Activated CD8-positive, alpha-beta T cell treated with anti-CD3 and anti-CD28 coated beads, Interleukin-2, amount 10 ng/mL, durations not matched to agents 7 days and 5 days (primary cell): ENCODE measurements at regions not wholly inside any gene's neighbourhood (a gene's known extent, or its start where the extent isn't known, plus 50 kb on each side); places are given as distances from the start of the nearest gene placed in this dataset.

Experiments used
- ATAC-seq: fragments of 150-1000 bp; cut with Tn5 transposase; one replicate; pipeline ENCODE4 v1.10.0; 2021; ENCODE audit warnings: moderate library complexity
- CTCF ChIA-PET: fragments of 350-600 bp; sonication (Branson Sonifier 250); formaldehyde crosslinking; loops from one replicate; lab custom pipeline; 2021; ENCODE audit warnings: antibody characterized with exemption; lab: Charles Lee
- POLR2A ChIA-PET: fragments of 350-600 bp; sonication (Branson Sonifier 250); formaldehyde crosslinking; loops from one replicate; lab custom pipeline; 2021; ENCODE audit warnings: antibody characterized with exemption; lab: Charles Lee
- DNase-seq: peaks from one replicate; pipeline ENCODE4 v3.0.0-alpha.2; 2020
- H3K27ac Mint-ChIP-seq: one replicate; pipeline ENCODE4 v1.8.0; 2021; ENCODE audit warnings: mild to moderate bottlenecking, mixed read lengths
- H3K27me3 Mint-ChIP-seq: one replicate; pipeline ENCODE4 v1.8.0; 2021; ENCODE audit warnings: low read depth, mixed read lengths
- H3K36me3 Mint-ChIP-seq: one replicate; pipeline ENCODE4 v1.8.0; 2021; ENCODE audit warnings: low read depth, mixed read lengths
- H3K4me1 Mint-ChIP-seq: one replicate; pipeline ENCODE4 v1.8.0; 2021; ENCODE audit warnings: low read depth, mixed read lengths
- H3K4me3 Mint-ChIP-seq: one replicate; pipeline ENCODE4 v1.8.0; 2021; ENCODE audit warnings: mild to moderate bottlenecking, mixed read lengths
- H3K9me3 Mint-ChIP-seq: one replicate; pipeline ENCODE4 v1.8.0; 2022; ENCODE audit warnings: mixed read lengths; ENCODE audit not compliant: insufficient read depth

GRCh38 chr7:115229401-115230105, 307.7 kb downstream of the MDFIC start:
- Mint-ChIP-seq H3K27me3 (peaks cover 6% of the 10 kb centered on the region), H3K36me3 (no peaks in the 10 kb centered on the region), H3K4me1 (peaks cover 5% of the 10 kb centered on the region), H3K27ac (no peak overlapping the region), H3K9me3 (no peaks in the 10 kb centered on the region), H3K4me3 (no peak overlapping the region)
- ATAC-seq: no peak
- DNase-seq: no peak
- ChIA-PET CTCF (no interaction called here), POLR2A (no interaction called here)

DNA sequence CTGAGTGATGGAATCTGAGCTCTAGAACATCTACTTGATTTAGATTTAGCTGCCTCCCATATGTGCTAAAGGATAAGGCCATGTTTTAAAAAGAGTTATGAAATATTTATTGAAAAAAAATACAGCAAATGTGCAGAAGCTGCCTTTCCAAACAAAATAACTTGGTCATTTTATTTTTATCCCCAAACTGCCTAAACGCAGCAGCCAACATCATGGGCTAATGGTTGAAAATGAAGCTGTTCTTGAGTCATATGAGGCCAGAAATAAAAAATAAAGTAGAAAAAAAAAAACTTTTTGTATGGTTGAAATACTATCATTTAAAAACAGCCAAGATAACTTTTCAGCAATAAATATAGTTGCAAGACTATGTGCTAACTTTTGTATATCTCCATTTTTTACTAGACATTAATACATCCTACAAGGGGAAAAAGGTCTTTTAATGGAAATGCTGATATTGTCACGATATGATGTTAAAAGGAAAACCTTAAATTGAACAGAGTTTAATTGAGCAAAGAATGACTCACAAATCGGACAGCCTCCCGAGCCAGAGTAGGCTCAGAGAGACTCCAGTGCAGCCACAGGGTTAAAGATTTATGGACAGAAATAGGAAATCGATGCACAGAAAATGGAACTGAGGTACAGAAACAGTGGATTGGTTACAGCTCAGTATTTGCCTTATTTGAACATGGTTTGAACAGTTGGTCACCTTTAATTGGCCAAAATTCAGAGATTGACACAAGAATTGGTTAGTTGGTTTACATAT, 305.8 kb downstream of the MDFIC start:
- no peak for DNase-seq
- H3K27ac Mint-ChIP-seq: no peak overlapping the region
- ATAC-seq: no peak
- H3K36me3 Mint-ChIP-seq: no peaks in the 10 kb centered on the region
- POLR2A ChIA-PET: no interaction called here
- peaks cover 9% of the 10 kb centered on the region for H3K27me3 Mint-ChIP-seq
- CTCF ChIA-PET: interaction anchor here (0.6 kb wide), 1 partner anchor 303 kb away, joined by 3 read pairs; no protein-coding TSS in a partner anchor
- no peak overlapping the region for H3K4me3 Mint-ChIP-seq
- peaks cover 5% of the 10 kb centered on the region for H3K4me1 Mint-ChIP-seq
- H3K9me3 Mint-ChIP-seq: no peaks in the 10 kb centered on the region

DNA sequence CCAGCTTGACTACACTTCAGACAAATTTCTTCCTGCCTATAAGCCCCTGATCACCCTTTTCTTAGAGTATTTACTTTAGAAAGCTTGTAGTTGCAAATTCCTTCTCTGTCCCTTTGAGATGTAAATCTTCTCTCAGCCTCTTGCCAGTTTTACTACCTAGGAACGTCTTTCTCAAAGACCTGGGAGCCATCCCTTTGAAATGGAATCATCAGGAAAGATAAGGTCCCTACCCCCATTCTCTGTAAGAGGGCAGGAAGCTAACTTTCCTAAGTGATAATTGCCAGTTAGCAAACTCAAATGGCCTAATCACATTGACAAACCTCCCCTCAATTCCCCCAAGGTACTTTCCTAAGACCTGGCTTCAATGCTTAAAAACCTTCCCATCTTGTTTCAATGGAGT, 304.5 kb downstream of the MDFIC start:
- Mint-ChIP-seq H3K36me3 (no peaks in the 10 kb centered on the region), H3K27ac (no peak overlapping the region), H3K4me3 (no peak overlapping the region), H3K4me1 (peaks cover 5% of the 10 kb centered on the region), H3K27me3 (peaks cover 9% of the 10 kb centered on the region), H3K9me3 (no peaks in the 10 kb centered on the region)
- DNase-seq (no peak), ATAC-seq (no peak)
- CTCF ChIA-PET: interaction anchor here (1.4 kb wide), 1 partner anchor 10 kb away, joined by 3 read pairs; no protein-coding TSS in a partner anchor
- POLR2A ChIA-PET: no interaction called here

- DNase-seq (no peak), ATAC-seq (no peak)
- H3K27me3 Mint-ChIP-seq: peaks cover 9% of the 10 kb centered on the region
- H3K9me3 Mint-ChIP-seq: no peaks in the 10 kb centered on the region
- H3K36me3 Mint-ChIP-seq: no peaks in the 10 kb centered on the region
- no peak overlapping the region for H3K4me3 Mint-ChIP-seq
- POLR2A ChIA-PET: no interaction called here
- H3K27ac Mint-ChIP-seq: no peak overlapping the region
- CTCF ChIA-PET: interaction anchor here (1.4 kb wide), 1 partner anchor 8 kb away, joined by 3 read pairs; no protein-coding TSS in a partner anchor
- peaks cover 2% of the 10 kb centered on the region for H3K4me1 Mint-ChIP-seq
These were observed 303.0 kb downstream of the MDFIC start for GRCh38 chr7:115224922-115225321.

DNA sequence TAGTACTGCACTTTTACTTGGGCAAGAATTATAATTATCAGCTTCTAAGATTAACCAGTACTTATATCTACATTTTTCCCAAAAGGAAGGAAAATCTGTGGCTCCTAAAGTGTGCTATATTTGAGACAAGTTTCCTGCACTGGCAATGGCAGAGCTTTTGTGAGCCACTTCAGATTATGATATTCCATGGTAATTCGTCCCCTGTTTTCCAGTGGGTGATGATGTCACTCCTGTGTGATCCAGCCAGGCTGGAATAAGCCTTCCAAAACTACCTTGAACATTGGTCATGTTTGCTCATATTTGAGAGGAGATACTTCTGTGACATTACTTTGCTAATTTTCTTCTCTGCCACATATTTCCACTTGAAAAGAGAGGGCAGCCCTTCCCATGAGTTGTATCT, 302.1 kb downstream of the MDFIC start:
- ATAC-seq: no peak
- no peaks in the 10 kb centered on the region for H3K9me3 Mint-ChIP-seq

DNA sequence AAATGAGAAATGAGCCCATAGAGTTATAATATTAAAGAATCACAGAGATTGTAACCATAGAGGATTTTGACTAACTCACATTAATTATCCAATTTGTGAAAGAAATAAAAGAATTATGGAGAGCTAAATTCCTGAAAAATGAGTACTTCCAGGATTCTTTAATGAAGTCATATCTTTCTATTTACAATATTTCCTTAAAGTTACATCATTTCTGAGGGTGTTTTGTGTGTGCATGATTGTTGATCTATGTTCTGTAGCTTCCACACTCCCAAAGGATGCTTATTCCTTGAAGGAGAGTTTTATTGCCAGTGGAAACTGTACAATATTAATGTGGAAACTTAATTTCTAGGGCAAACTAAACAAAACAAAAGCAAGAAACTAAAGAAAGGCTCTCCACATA, 299.6 kb downstream of the MDFIC start:
- Mint-ChIP-seq H3K27me3 (peaks cover 8% of the 10 kb centered on the region), H3K36me3 (no peaks in the 10 kb centered on the region), H3K4me1 (peaks cover 7% of the 10 kb centered on the region), H3K9me3 (no peaks in the 10 kb centered on the region), H3K27ac (no peak overlapping the region), H3K4me3 (no peak overlapping the region)
- ChIA-PET POLR2A (no interaction called here), CTCF (interaction anchor here (1.7 kb wide), 1 partner anchor 356 kb away, joined by 4 read pairs; no protein-coding TSS in a partner anchor)
- ATAC-seq (no peak), DNase-seq (no peak)

More for the DNA sequence above, 302.1 kb downstream of the MDFIC start:
- Mint-ChIP-seq H3K4me3 (no peak overlapping the region), H3K4me1 (no peaks in the 10 kb centered on the region), H3K27me3 (peaks cover 6% of the 10 kb centered on the region), H3K27ac (no peak overlapping the region), H3K36me3 (no peaks in the 10 kb centered on the region)
- ChIA-PET CTCF (no interaction called here), POLR2A (no interaction called here)
- DNase-seq: no peak

- CTCF ChIA-PET: interaction anchor here (1.0 to 3.3 kb wide), 2 partner anchors 350 to 353 kb away, joined by 3 to 61 read pairs; no protein-coding TSS in a partner anchor
- ATAC-seq: no peak
- Mint-ChIP-seq H3K9me3 (no peaks in the 10 kb centered on the region), H3K27ac (no peak overlapping the region), H3K36me3 (no peaks in the 10 kb centered on the region), H3K4me3 (no peak overlapping the region), H3K4me1 (peaks cover 11% of the 10 kb centered on the region), H3K27me3 (peaks cover 5% of the 10 kb centered on the region)
- POLR2A ChIA-PET: no interaction called here
- DNase-seq: no peak
These were observed 296.2 kb downstream of the MDFIC start for GRCh38 chr7:115218076-115218475.

GRCh38 chr7:115217373-115217772, 295.5 kb downstream of the MDFIC start:
- Mint-ChIP-seq H3K27me3 (peaks cover 4% of the 10 kb centered on the region), H3K27ac (no peak overlapping the region), H3K4me1 (peaks cover 11% of the 10 kb centered on the region), H3K9me3 (no peaks in the 10 kb centered on the region), H3K36me3 (no peaks in the 10 kb centered on the region), H3K4me3 (no peak overlapping the region)
- ATAC-seq: no peak
- no peak for DNase-seq
- POLR2A ChIA-PET: no interaction called here
- CTCF ChIA-PET: interaction anchor here (1.0 to 3.3 kb wide), 4 partner anchors 14 to 353 kb away, joined by 3 to 61 read pairs (median 4); no protein-coding TSS in a partner anchor

DNA sequence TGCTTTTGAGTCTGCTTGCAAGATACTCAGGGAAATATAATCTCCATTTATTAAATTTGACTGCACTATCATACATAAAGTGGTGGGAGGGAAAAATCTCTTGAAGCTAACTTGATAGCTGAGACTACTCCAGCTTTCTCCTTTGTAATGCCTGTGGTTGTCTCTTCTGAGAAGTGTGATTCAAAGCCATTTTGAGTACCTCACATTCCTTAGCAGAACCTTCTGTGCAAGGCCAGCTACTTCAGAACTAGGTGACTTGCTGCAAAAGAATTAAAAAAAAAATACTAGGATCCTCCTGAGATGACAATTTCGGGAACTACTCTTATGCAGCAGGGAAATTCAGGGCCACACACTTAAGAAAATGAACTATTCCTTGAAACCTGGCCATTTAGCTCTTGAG, 294.8 kb downstream of the MDFIC start:
- no peaks in the 10 kb centered on the region for H3K9me3 Mint-ChIP-seq
- peaks cover 11% of the 10 kb centered on the region for H3K4me1 Mint-ChIP-seq
- ATAC-seq (no peak), DNase-seq (no peak)
- peaks cover 4% of the 10 kb centered on the region for H3K27me3 Mint-ChIP-seq
- no peaks in the 10 kb centered on the region for H3K36me3 Mint-ChIP-seq
- no peak overlapping the region for H3K4me3 Mint-ChIP-seq
- POLR2A ChIA-PET: no interaction called here
- CTCF ChIA-PET: interaction anchor here (1.2 to 3.3 kb wide), 5 partner anchors 9 to 352 kb away, joined by 3 to 61 read pairs (median 4); no protein-coding TSS in a partner anchor
- no peak overlapping the region for H3K27ac Mint-ChIP-seq

DNA sequence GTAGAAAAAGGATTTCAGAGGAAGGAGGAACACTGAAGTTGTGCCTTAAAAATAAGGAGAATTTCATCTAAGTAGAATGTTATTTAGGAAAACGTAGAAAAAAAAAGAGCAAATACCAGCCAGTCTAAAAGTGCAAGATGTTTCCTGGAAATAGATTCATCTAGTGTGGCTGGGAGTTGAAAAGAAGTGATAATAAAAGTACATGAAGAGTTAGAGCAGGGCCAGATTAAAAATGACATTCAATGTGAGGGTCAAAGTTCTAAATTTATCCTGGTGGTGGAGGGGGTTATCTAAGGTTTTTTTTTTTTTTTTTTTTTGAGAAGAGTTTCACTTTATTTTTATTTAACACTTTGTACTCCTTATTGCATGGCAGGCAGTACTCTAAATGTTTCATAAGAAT, 289.3 kb downstream of the MDFIC start:
- ChIA-PET CTCF (no interaction called here), POLR2A (no interaction called here)
- Mint-ChIP-seq H3K27ac (no peak overlapping the region), H3K36me3 (peaks cover 3% of the 10 kb centered on the region), H3K4me1 (peaks cover 3% of the 10 kb centered on the region), H3K9me3 (peaks cover 13% of the 10 kb centered on the region), H3K27me3 (peaks cover 2% of the 10 kb centered on the region), H3K4me3 (no peak overlapping the region)
- no peak for ATAC-seq
- no peak for DNase-seq

- DNase-seq (no peak), ATAC-seq (no peak)
- peaks cover 2% of the 10 kb centered on the region for H3K4me1 Mint-ChIP-seq
- peaks cover 3% of the 10 kb centered on the region for H3K36me3 Mint-ChIP-seq
- H3K4me3 Mint-ChIP-seq: no peak overlapping the region
- peaks cover 17% of the 10 kb centered on the region for H3K9me3 Mint-ChIP-seq
- ChIA-PET POLR2A (no interaction called here), CTCF (no interaction called here)
- H3K27me3 Mint-ChIP-seq: peaks cover 2% of the 10 kb centered on the region
- no peak overlapping the region for H3K27ac Mint-ChIP-seq
These were observed 288.7 kb downstream of the MDFIC start for GRCh38 chr7:115210552-115210951.
